WTC11 (cell line): ENCODE measurements at regions not wholly inside any gene's neighbourhood (a gene's known extent, or its start where the extent isn't known, plus 50 kb on each side); places are given as distances from the start of the nearest gene placed in this dataset.

Experiments
- ATF1 ChIP-seq: sonication (generic); formaldehyde crosslinking; IDR thresholded peaks from 2 replicates; pipeline ENCODE4 v1.8.1; 2023; ENCODE audit warnings: mild to moderate bottlenecking, moderate library complexity, missing genetic modification reagents
- CREM ChIP-seq: sonication (generic); formaldehyde crosslinking; IDR thresholded peaks from 2 replicates; pipeline ENCODE4 v1.8.1; 2022; ENCODE audit warnings: mild to moderate bottlenecking, missing genetic modification reagents, moderate library complexity
- ELF4 ChIP-seq: sonication (generic); formaldehyde crosslinking; IDR thresholded peaks from 2 replicates; pipeline ENCODE4 v1.8.1; 2022; ENCODE audit warnings: low read depth, mild to moderate bottlenecking, moderate library complexity, missing genetic modification reagents
- JUN ChIP-seq: sonication (generic); formaldehyde crosslinking; IDR thresholded peaks from 2 replicates; pipeline ENCODE4 v1.8.0; 2023; ENCODE audit warnings: mild to moderate bottlenecking, missing genetic modification reagents
- MXD4 ChIP-seq: fragments of 250-450 bp; sonication (Bioruptor Pico); IDR thresholded peaks from 2 replicates; pipeline ENCODE4 v1.8.0; 2021; ENCODE audit warnings: mild to moderate bottlenecking, moderate library complexity, borderline replicate concordance
- NFE2L1 ChIP-seq: sonication (generic); formaldehyde crosslinking; IDR thresholded peaks from 2 replicates; pipeline ENCODE4 v1.8.1; 2023; ENCODE audit warnings: missing genetic modification reagents
- NFYB ChIP-seq: sonication (generic); formaldehyde crosslinking; conservative IDR thresholded peaks from 2 replicates; pipeline ENCODE4 v1.8.0; 2022; ENCODE audit warnings: low read depth, missing genetic modification reagents
- ZNF121 ChIP-seq: sonication (generic); formaldehyde crosslinking; IDR thresholded peaks from 2 replicates; pipeline ENCODE4 v1.8.0; 2023; ENCODE audit warnings: missing genetic modification reagents
- ZNF138 ChIP-seq: sonication (generic); formaldehyde crosslinking; conservative IDR thresholded peaks from 2 replicates; pipeline ENCODE4 v1.8.1; 2022; ENCODE audit warnings: mild to moderate bottlenecking, moderate library complexity, missing genetic modification reagents
- ZNF416 ChIP-seq: fragments of 250-450 bp; sonication (Bioruptor Pico); IDR thresholded peaks from 2 replicates; pipeline ENCODE4 v1.9.0; 2021; ENCODE audit warnings: mild to moderate bottlenecking, inconsistent platforms
- TF ChIP-seq, protein P1 (sequence below): fragments of 200-600 bp; IDR thresholded peaks from 2 replicates; pipeline ENCODE4 v1.8.0; 2022; ENCODE audit warnings: antibody characterized with exemption

DNA sequence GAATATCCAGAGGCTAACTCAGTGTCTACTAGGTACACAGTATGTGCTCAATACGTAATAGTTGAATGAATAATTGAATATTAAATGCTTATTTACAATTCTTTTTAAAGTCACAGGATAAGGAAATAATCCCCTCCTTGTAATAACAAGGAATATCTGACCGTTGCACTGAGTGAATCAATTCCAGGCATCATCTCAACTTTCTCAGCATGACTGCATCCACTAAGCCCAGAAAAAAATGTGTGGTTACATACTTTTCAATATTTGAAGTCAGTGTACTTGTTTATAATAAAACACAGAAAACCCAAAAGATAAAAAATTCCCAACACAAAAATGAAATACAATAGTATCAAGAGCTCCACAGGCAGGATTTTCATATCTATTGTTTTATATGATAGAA lies 105.4 kb downstream of the TMEM144 start:
- TF ChIP-seq, protein P1, sequence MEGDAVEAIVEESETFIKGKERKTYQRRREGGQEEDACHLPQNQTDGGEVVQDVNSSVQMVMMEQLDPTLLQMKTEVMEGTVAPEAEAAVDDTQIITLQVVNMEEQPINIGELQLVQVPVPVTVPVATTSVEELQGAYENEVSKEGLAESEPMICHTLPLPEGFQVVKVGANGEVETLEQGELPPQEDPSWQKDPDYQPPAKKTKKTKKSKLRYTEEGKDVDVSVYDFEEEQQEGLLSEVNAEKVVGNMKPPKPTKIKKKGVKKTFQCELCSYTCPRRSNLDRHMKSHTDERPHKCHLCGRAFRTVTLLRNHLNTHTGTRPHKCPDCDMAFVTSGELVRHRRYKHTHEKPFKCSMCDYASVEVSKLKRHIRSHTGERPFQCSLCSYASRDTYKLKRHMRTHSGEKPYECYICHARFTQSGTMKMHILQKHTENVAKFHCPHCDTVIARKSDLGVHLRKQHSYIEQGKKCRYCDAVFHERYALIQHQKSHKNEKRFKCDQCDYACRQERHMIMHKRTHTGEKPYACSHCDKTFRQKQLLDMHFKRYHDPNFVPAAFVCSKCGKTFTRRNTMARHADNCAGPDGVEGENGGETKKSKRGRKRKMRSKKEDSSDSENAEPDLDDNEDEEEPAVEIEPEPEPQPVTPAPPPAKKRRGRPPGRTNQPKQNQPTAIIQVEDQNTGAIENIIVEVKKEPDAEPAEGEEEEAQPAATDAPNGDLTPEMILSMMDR, result no peak
- TF ChIP-seq ZNF121 (CRISPR knock-in tag), result no peak
- TF ChIP-seq MXD4, result no peak
- no peak for TF ChIP-seq NFE2L1 (CRISPR knock-in tag)
- TF ChIP-seq NFYB, result no peak
- no peak for TF ChIP-seq ELF4
- TF ChIP-seq ZNF416 (CRISPR knock-in tag), result no peak
- TF ChIP-seq CREM (CRISPR knock-in tag), result no peak
- no peak for TF ChIP-seq ZNF138
- TF ChIP-seq JUN, result no peak
- no peak for TF ChIP-seq ATF1
